GM21529 (cell line): ENCODE measurements at regions not wholly inside any gene's neighbourhood (a gene's known extent, or its start where the extent isn't known, plus 50 kb on each side); places are given as distances from the start of the nearest gene placed in this dataset.

Experiments used
- ATAC-seq: cut with Tn5 transposase; IDR thresholded peaks from one replicate; pipeline ENCODE4 v1.9.1; 2021; ENCODE audit not compliant: unreplicated experiment

GRCh38 chr4:111813555-111814140 lies 331.6 kb upstream of the FAM241A start:
- ATAC-seq: no peak

- no peak for ATAC-seq
These were observed 330.3 kb upstream of the FAM241A start for GRCh38 chr4:111814961-111815360.

GRCh38 chr4:111821342-111821741 lies 323.9 kb upstream of the FAM241A start:
- no peak for ATAC-seq

GRCh38 chr4:111836601-111837000 lies 308.7 kb upstream of the FAM241A start:
- ATAC-seq: no peak

GRCh38 chr4:111837761-111838160 lies 307.5 kb upstream of the FAM241A start:
- ATAC-seq: no peak

GRCh38 chr4:111838406-111838930 lies 306.8 kb upstream of the FAM241A start:
- peak; percentile 96 for ATAC-seq

GRCh38 chr4:111839141-111839540 lies 306.1 kb upstream of the FAM241A start:
- no peak for ATAC-seq

GRCh38 chr4:111842336-111842735 lies 302.9 kb upstream of the FAM241A start:
- ATAC-seq: no peak

- ATAC-seq: no peak
These were observed 297.8 kb upstream of the FAM241A start for GRCh38 chr4:111847296-111848008.

GRCh38 chr4:111849746-111850284 lies 295.4 kb upstream of the FAM241A start:
- no peak for ATAC-seq

- ATAC-seq: peak; percentile 71
These were observed 290.7 kb upstream of the FAM241A start for GRCh38 chr4:111854494-111855087.

- no peak for ATAC-seq
These were observed 289.9 kb upstream of the FAM241A start for GRCh38 chr4:111855308-111855707.

GRCh38 chr4:111864066-111864465 lies 281.2 kb upstream of the FAM241A start:
- ATAC-seq: no peak

GRCh38 chr4:111869339-111869738 lies 275.9 kb upstream of the FAM241A start:
- no peak for ATAC-seq

GRCh38 chr4:111871802-111872201 lies 273.5 kb upstream of the FAM241A start:
- no peak for ATAC-seq

GRCh38 chr4:111873801-111874200 lies 271.5 kb upstream of the FAM241A start:
- no peak for ATAC-seq

- no peak for ATAC-seq
These were observed 265.7 kb upstream of the FAM241A start for GRCh38 chr4:111879539-111879938.

- ATAC-seq: no peak
These were observed 265.1 kb upstream of the FAM241A start for GRCh38 chr4:111880116-111880515.

GRCh38 chr4:111883557-111883999 lies 261.7 kb upstream of the FAM241A start:
- ATAC-seq: no peak

- ATAC-seq: no peak
These were observed 254.8 kb upstream of the FAM241A start for GRCh38 chr4:111890412-111890811.

- peak; percentile 86 for ATAC-seq
These were observed 239.7 kb upstream of the FAM241A start for GRCh38 chr4:111905511-111905910.

- ATAC-seq: no peak
These were observed 225.6 kb upstream of the FAM241A start for GRCh38 chr4:111919639-111920038.
